H9 (cell line): ENCODE measurements at regions not wholly inside any gene's neighbourhood (a gene's known extent, or its start where the extent isn't known, plus 50 kb on each side); places are given as distances from the start of the nearest gene placed in this dataset.

Experiments used
- DNase-seq: peaks from one replicate; pipeline ENCODE4 v3.0.0-alpha.2; 2017
- H2AFZ ChIP-seq: one replicate; pipeline ENCODE4 v1.6.1; 2013; ENCODE audit warnings: mild to moderate bottlenecking, low read length, control low read depth, moderate library complexity
- H2AK5ac ChIP-seq: 2 replicates; pipeline ENCODE4 v1.6.1; 2013; ENCODE audit warnings: low read length, control low read depth, mixed read lengths; ENCODE audit not compliant: insufficient read length
- H2BK120ac ChIP-seq: one replicate; pipeline ENCODE4 v1.6.1; 2013; ENCODE audit warnings: low read depth, mild to moderate bottlenecking, low read length, control low read depth, inconsistent platforms; ENCODE audit not compliant: poor library complexity, severe bottlenecking
- H2BK12ac ChIP-seq: 2 replicates; pipeline ENCODE4 v1.6.1; 2013; ENCODE audit warnings: low read length, control low read depth, mixed read lengths, low read depth; ENCODE audit not compliant: insufficient read length
- H2BK15ac ChIP-seq: 2 replicates; pipeline ENCODE4 v1.6.1; 2013; ENCODE audit warnings: low read depth, low read length, control low read depth
- H2BK20ac ChIP-seq: one replicate; pipeline ENCODE4 v1.6.1; 2013; ENCODE audit warnings: low read depth, mild to moderate bottlenecking, low read length, control low read depth, inconsistent platforms; ENCODE audit not compliant: poor library complexity, severe bottlenecking
- H2BK5ac ChIP-seq: 2 replicates; pipeline ENCODE4 v1.6.1; 2013; ENCODE audit warnings: low read length, control low read depth, mixed read lengths; ENCODE audit not compliant: insufficient read length
- H3K14ac ChIP-seq: 2 replicates; pipeline ENCODE4 v1.6.1; 2013; ENCODE audit warnings: low read length, control low read depth; ENCODE audit not compliant: insufficient read depth
- H3K18ac ChIP-seq: 2 replicates; pipeline ENCODE4 v1.6.1; 2013; ENCODE audit warnings: low read depth, mild to moderate bottlenecking, mixed read lengths, low read length, control low read depth; ENCODE audit not compliant: insufficient read length
- H3K23ac ChIP-seq: 2 replicates; pipeline ENCODE4 v1.6.1; 2013; ENCODE audit warnings: low read length, control low read depth, mixed read lengths, low read depth; ENCODE audit not compliant: insufficient read length
- H3K23me2 ChIP-seq: 2 replicates; pipeline ENCODE4 v1.6.1; 2013; ENCODE audit warnings: low read depth, mild to moderate bottlenecking, mixed read lengths, low read length, control low read depth; ENCODE audit not compliant: insufficient read length, poor library complexity, severe bottlenecking
- H3K27ac ChIP-seq: 2 replicates; pipeline ENCODE4 v1.5.1; 2013; ENCODE audit warnings: low read length, control low read depth, mixed read lengths, low read depth; ENCODE audit not compliant: insufficient read length
- H3K27me3 ChIP-seq: 2 replicates; pipeline ENCODE4 v1.6.1; 2013; ENCODE audit warnings: low read length, control low read depth, inconsistent platforms; ENCODE audit not compliant: insufficient read depth
- H3K4ac ChIP-seq: 2 replicates; pipeline ENCODE4 v1.6.1; 2013; ENCODE audit warnings: low read depth, mild to moderate bottlenecking, control low read depth, inconsistent platforms, low read length, moderate library complexity
- H3K4me1 ChIP-seq: 2 replicates; pipeline ENCODE4 v1.6.1; 2013; ENCODE audit warnings: low read length, control low read depth, inconsistent platforms; ENCODE audit not compliant: insufficient read depth
- H3K4me2 ChIP-seq: 2 replicates; pipeline ENCODE4 v1.6.1; 2013; ENCODE audit warnings: low read length, control low read depth, mixed read lengths; ENCODE audit not compliant: insufficient read length, insufficient read depth
- H3K56ac ChIP-seq: 2 replicates; pipeline ENCODE4 v1.6.1; 2013; ENCODE audit warnings: low read depth, mild to moderate bottlenecking, mixed read lengths, low read length, control low read depth; ENCODE audit not compliant: insufficient read length
- H3K79me1 ChIP-seq: 2 replicates; pipeline ENCODE4 v1.6.1; 2013; ENCODE audit warnings: low read depth, mild to moderate bottlenecking, moderate library complexity, low read length, control low read depth, inconsistent platforms; ENCODE audit not compliant: insufficient read depth, poor library complexity, severe bottlenecking
- H3K79me2 ChIP-seq: 2 replicates; pipeline ENCODE4 v1.6.1; 2013; ENCODE audit warnings: low read length, control low read depth, inconsistent platforms; ENCODE audit not compliant: insufficient read depth
- H3K9ac ChIP-seq: 2 replicates; pipeline ENCODE4 v1.6.1; 2013; ENCODE audit warnings: low read length, control low read depth, mixed read lengths; ENCODE audit not compliant: insufficient read length; ENCODE audit errors: extremely low read depth
- H3K9me3 ChIP-seq: one replicate; pipeline ENCODE4 v1.6.1; 2013; ENCODE audit warnings: low read depth, low read length, inconsistent platforms; ENCODE audit not compliant: control insufficient read depth
- H3T11ph ChIP-seq: one replicate; pipeline ENCODE4 v1.6.1; 2013; ENCODE audit warnings: mild to moderate bottlenecking, low read length, control low read depth, inconsistent platforms
- H4K20me1 ChIP-seq: one replicate; pipeline ENCODE4 v1.6.1; 2013; ENCODE audit not compliant: control insufficient read depth, insufficient read length, insufficient read depth
- H4K5ac ChIP-seq: 2 replicates; pipeline ENCODE4 v1.6.1; 2013; ENCODE audit warnings: low read depth, mild to moderate bottlenecking, mixed read lengths, low read length, control low read depth; ENCODE audit not compliant: insufficient read length
- H4K8ac ChIP-seq: replicated peaks from 2 replicates; pipeline ENCODE4 v1.6.1; 2013; ENCODE audit warnings: low read length, control low read depth, mixed read lengths, low read depth; ENCODE audit not compliant: insufficient read length
- H4K91ac ChIP-seq: 2 replicates; pipeline ENCODE4 v1.6.1; 2013; ENCODE audit warnings: low read depth, mild to moderate bottlenecking, moderate library complexity, mixed read lengths, low read length, control low read depth; ENCODE audit not compliant: insufficient read length
- H3K27ac Mint-ChIP-seq, 3 experiments: 2 replicates in 2 of 3; 3 replicates in 1 of 3; pipeline ENCODE4 v1.8.0; 2020 to 2021; ENCODE audit warnings: mixed read lengths in 3 of 3, mild to moderate bottlenecking in 1 of 3, moderate library complexity in 1 of 3
- H3K27me3 Mint-ChIP-seq: 2 replicates; pipeline ENCODE4 v1.8.0; 2021; ENCODE audit warnings: low read depth, mild to moderate bottlenecking, moderate library complexity, mixed read lengths
- H3K36me3 Mint-ChIP-seq, 3 experiments: 2 replicates in 2 of 3; 3 replicates in 1 of 3; pipeline ENCODE4 v1.8.0; 2020 to 2021; ENCODE audit warnings: low read depth in 3 of 3, mixed read lengths in 3 of 3; ENCODE audit not compliant: insufficient read depth in 1 of 3
- H3K4me1 Mint-ChIP-seq, 2 experiments: 2 replicates each; pipeline ENCODE4 v1.8.0; 2020; ENCODE audit warnings: mixed read lengths in 2 of 2
- H3K4me3 Mint-ChIP-seq, 2 experiments: 2 replicates in 1 of 2; 3 replicates in 1 of 2; pipeline ENCODE4 v1.8.0; 2020 to 2021; ENCODE audit warnings: mild to moderate bottlenecking in 2 of 2, mixed read lengths in 2 of 2, moderate library complexity in 1 of 2
- H3K9me3 Mint-ChIP-seq, 2 experiments: 2 replicates in 1 of 2; 3 replicates in 1 of 2; pipeline ENCODE4 v1.8.0; 2020; ENCODE audit warnings: mild to moderate bottlenecking in 2 of 2, mixed read lengths in 2 of 2, moderate library complexity in 1 of 2
- WGBS: extraction: QIAGEN DNeasy Blood & Tissue Kit; methylation state at CpG from one replicate; pipeline ENCODE4 v1.1.7; 2013; ENCODE audit warnings: missing lambda C conversion rate, low lambda C conversion rate, mixed read lengths; ENCODE audit not compliant: insufficient read length; ENCODE audit errors: extremely low coverage; 5-methylcytosine and 5-hydroxymethylcytosine counted together
- TF ChIP-seq, protein P1 (sequence below): fragments of 200-600 bp; sonication (generic); conservative IDR thresholded peaks from 3 replicates; pipeline ENCODE4 v1.8.0; 2021; ENCODE audit warnings: antibody characterized with exemption, mild to moderate bottlenecking

DNA sequence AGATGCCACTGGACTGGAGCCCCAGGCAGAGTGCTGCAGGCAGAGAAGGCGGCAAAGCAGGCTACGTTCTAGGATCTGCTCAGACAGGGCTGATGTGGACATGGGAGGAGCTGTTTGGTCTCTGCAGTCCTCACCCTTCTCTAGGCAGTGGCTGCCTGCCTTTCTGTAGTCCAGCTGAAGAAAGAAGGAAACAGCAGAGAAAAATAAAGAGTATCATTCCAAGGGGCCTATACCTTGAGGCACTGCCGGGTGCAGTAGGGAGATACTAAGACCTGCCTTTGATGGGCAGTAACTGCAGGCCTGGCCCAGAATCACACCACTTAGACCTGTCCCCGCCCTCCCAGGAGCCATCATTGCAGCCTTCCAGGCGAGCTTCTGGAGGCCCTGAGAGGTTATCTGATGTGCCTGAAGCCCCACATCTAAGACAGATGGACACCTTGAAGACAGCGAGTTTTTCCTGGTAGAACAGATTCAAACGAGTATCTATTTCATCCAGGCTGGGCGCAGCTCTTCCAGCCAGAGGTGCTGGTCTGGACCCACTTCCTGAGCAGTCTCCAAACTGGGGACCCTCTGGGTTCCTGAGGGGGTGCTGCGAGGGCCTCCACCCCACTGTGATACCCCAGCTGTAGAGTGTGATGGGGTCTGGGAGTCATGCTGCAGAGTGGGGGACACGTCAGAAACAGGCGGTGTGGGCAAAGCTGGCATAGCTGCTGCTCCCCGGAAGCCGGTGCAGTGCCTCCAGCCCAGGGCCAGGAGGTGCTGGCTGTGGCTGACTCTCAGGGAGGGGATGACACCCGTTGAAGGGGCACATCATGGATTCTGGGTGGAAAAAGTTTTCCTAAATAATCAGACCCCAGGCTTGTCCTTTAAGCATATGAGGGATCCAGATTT is 87.3 kb upstream of the OTOS start:
- H4K91ac ChIP-seq, result no peak overlapping the region
- H2AFZ ChIP-seq, result no peak overlapping the region
- H2BK12ac ChIP-seq, result no peak overlapping the region
- H3K23me2 ChIP-seq, result no peaks in the 10 kb centered on the region
- Mint-ChIP-seq H3K4me3 (no peak overlapping the region), H3K36me3 (peaks cover 0 to 8% (median 2%) of the 10 kb centered on the region in 3 experiments; a peak in 3 of 7 replicates), H3K9me3 (peaks cover 24 to 25% of the 10 kb centered on the region in 2 experiments), H3K4me1 (no peaks in the 10 kb centered on the region), H3K27ac (0 out of 7 replicates have a peak overlapping the region, but pooled peaks of 1 of the 3 experiments have one; percentile 34), H3K27me3 (peaks cover 33% of the 10 kb centered on the region)
- H3K18ac ChIP-seq, result no peak overlapping the region
- H3K14ac ChIP-seq, result no peak overlapping the region; the same call in 1 of the 2 replicates
- no CpG with 5 or more reads among the region's 14 CpGs for WGBS
- DNase-seq, result no peak
- no peak overlapping the region for H2BK15ac ChIP-seq
- no peak overlapping the region for H4K5ac ChIP-seq
- no peak overlapping the region for H2BK20ac ChIP-seq
- H3K9me3 ChIP-seq, result no peaks in the 10 kb centered on the region
- no peaks in the 10 kb centered on the region for H3K79me2 ChIP-seq
- TF ChIP-seq, protein P1, sequence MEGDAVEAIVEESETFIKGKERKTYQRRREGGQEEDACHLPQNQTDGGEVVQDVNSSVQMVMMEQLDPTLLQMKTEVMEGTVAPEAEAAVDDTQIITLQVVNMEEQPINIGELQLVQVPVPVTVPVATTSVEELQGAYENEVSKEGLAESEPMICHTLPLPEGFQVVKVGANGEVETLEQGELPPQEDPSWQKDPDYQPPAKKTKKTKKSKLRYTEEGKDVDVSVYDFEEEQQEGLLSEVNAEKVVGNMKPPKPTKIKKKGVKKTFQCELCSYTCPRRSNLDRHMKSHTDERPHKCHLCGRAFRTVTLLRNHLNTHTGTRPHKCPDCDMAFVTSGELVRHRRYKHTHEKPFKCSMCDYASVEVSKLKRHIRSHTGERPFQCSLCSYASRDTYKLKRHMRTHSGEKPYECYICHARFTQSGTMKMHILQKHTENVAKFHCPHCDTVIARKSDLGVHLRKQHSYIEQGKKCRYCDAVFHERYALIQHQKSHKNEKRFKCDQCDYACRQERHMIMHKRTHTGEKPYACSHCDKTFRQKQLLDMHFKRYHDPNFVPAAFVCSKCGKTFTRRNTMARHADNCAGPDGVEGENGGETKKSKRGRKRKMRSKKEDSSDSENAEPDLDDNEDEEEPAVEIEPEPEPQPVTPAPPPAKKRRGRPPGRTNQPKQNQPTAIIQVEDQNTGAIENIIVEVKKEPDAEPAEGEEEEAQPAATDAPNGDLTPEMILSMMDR, result no peak
- no peak overlapping the region for H3K27ac ChIP-seq
- no peak overlapping the region for H3K23ac ChIP-seq
- H3K4me2 ChIP-seq, result no peak overlapping the region
- no peak overlapping the region for H3K9ac ChIP-seq
- H2BK5ac ChIP-seq, result no peak overlapping the region
- no peak overlapping the region for H3K56ac ChIP-seq
- no peak overlapping the region for H3K4ac ChIP-seq
- no peaks in the 10 kb centered on the region for H3K27me3 ChIP-seq
- no peak overlapping the region for H2BK120ac ChIP-seq
- no peak overlapping the region for H2AK5ac ChIP-seq
- H4K8ac ChIP-seq, result no peak overlapping the region
- no peaks in the 10 kb centered on the region for H3K79me1 ChIP-seq
- H3T11ph ChIP-seq, result no peak overlapping the region
- H3K4me1 ChIP-seq, result no peaks in the 10 kb centered on the region
- no peaks in the 10 kb centered on the region for H4K20me1 ChIP-seq
